ENCODE measurements at regions not wholly inside any gene's neighbourhood (a gene's known extent, or its start where the extent isn't known, plus 50 kb on each side); places are given as distances from the start of the nearest gene placed in this dataset.

DNA sequence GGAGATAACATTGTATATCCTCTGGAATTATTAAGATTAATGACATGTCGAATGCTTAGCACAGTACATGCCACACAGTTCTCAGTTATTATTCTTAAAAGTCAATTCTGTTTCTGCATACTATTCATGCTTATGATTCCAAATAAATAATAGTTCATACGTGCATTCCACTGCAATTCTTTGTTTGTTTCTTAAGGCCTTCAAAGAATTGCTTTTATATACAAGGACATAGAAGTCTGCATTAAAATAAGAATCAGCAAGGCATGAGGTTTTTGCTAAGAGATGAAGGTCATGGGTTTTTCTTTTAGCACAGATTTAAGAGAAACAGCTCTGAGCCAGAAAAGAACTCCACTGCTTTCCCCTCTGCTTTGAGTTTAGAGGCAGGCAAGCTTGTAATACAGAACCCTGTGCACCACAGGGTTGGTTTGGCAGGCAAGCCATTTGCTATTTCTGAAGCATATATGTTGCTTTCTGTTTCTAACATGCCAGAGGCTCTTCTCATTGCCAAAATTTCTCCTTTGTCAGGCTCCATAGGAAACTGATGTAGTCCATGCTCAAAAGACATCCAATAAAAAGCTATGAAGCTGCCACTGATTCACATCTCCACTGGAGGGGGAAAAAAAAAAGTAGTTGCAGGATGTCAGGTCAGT, 420.6 kb upstream of the TYRP1 start:
- ChIA-PET POLR2A (no interaction called here), CTCF (no interaction called here)
- TF ChIP-seq, protein P1, sequence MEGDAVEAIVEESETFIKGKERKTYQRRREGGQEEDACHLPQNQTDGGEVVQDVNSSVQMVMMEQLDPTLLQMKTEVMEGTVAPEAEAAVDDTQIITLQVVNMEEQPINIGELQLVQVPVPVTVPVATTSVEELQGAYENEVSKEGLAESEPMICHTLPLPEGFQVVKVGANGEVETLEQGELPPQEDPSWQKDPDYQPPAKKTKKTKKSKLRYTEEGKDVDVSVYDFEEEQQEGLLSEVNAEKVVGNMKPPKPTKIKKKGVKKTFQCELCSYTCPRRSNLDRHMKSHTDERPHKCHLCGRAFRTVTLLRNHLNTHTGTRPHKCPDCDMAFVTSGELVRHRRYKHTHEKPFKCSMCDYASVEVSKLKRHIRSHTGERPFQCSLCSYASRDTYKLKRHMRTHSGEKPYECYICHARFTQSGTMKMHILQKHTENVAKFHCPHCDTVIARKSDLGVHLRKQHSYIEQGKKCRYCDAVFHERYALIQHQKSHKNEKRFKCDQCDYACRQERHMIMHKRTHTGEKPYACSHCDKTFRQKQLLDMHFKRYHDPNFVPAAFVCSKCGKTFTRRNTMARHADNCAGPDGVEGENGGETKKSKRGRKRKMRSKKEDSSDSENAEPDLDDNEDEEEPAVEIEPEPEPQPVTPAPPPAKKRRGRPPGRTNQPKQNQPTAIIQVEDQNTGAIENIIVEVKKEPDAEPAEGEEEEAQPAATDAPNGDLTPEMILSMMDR (IDR thresholded peaks at IDR 0.05; ENCODE audit: low read depth, low read length): no peak
- no peak overlapping the region for H3K27ac ChIP-seq (ENCODE audit: low read depth, low read length)
- no peak overlapping the region for H3K4me3 ChIP-seq (ENCODE audit: low read depth, low read length)
- peaks cover 5% of the 10 kb centered on the region; the same call in 1 of the 2 replicates for H3K9me3 ChIP-seq (ENCODE audit: control insufficient read depth, insufficient read depth, low read length)
- no peaks in the 10 kb centered on the region for H3K27me3 ChIP-seq (ENCODE audit: control insufficient read depth, insufficient read depth, low read length)
- DNase-seq (ENCODE audit: low read depth, low spot score): no peak

DNA sequence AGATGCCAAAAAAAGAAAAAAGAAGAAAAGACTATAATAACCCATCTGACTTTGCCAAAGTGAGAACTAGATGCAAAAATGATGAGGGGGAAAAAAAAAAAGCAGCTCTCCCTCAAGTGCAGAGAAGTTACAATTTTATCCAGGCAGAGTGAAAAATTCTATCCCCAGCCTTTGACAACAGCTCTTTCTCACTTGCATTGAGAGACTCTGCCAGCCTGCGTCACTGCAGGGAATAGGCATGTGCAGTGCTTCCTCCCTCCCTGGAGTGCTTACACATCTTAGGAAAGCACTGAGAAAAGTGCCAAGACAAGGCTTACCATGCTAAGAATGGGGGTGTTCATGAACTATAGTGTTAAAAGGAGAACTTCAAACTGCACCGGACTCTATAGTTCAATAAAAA, 418.6 kb upstream of the TYRP1 start:
- no peak overlapping the region for H3K27ac ChIP-seq (ENCODE audit: low read depth, low read length)
- ChIA-PET POLR2A (no interaction called here), CTCF (no interaction called here)
- H3K4me3 ChIP-seq (ENCODE audit: low read depth, low read length): no peak overlapping the region
- no peak for DNase-seq (ENCODE audit: low read depth, low spot score)
- TF ChIP-seq, protein P1 (IDR thresholded peaks at IDR 0.05; ENCODE audit: low read depth, low read length): no peak
- peaks cover 10% of the 10 kb centered on the region for H3K9me3 ChIP-seq (ENCODE audit: control insufficient read depth, insufficient read depth, low read length)
- no peaks in the 10 kb centered on the region for H3K27me3 ChIP-seq (ENCODE audit: control insufficient read depth, insufficient read depth, low read length)

DNA sequence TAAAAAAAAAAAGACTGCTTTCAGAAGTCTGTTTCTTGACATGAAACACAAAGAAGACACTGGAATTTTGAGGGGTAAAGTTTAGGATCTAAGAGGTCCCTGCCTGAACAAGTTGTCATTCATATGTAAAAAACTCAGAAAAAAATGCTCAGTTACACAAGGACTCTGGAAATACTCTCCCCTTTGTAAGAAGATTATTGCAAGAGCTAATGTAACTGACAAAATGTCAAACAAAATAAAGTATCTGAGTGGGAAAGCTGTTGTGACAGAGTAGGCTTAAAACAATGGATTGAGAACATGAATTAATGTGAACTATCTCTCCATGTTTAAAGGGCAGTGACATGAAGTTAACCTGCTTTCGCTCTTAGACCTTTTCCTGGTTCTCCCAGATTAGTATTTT, 416.7 kb upstream of the TYRP1 start:
- no peak overlapping the region for H3K4me3 ChIP-seq (ENCODE audit: low read depth, low read length)
- H3K27ac ChIP-seq (ENCODE audit: low read depth, low read length): no peak overlapping the region
- ChIA-PET POLR2A (no interaction called here), CTCF (no interaction called here)
- no peaks in the 10 kb centered on the region for H3K27me3 ChIP-seq (ENCODE audit: control insufficient read depth, insufficient read depth, low read length)
- peaks cover 11% of the 10 kb centered on the region for H3K9me3 ChIP-seq (ENCODE audit: control insufficient read depth, insufficient read depth, low read length)
- TF ChIP-seq, protein P1 (IDR thresholded peaks at IDR 0.05; ENCODE audit: low read depth, low read length): no peak
- DNase-seq (ENCODE audit: low read depth, low spot score): no peak

DNA sequence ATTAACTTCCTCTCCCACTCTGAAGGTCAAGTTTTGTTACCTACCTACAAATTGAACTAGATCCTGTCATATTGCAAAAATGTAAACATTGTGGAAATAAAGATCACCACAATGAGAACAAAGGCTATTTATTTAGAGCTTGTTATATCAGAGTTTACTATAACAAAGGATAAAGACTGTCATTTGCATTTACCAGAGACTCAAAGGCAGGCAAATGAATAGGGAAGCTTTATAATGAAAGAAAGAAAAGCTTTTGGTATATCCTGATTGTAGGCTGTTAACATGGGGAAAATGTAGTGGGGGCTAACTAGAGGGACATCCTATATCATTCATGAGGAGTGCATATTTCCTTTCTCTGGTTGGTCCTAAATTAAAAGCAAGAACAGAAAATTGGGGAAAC, 403.5 kb upstream of the TYRP1 start:
- H3K4me3 ChIP-seq (ENCODE audit: low read depth, low read length): no peak overlapping the region
- H3K9me3 ChIP-seq (ENCODE audit: control insufficient read depth, insufficient read depth, low read length): peaks cover 11% of the 10 kb centered on the region
- TF ChIP-seq, protein P1 (IDR thresholded peaks at IDR 0.05; ENCODE audit: low read depth, low read length): no peak
- no peak overlapping the region for H3K27ac ChIP-seq (ENCODE audit: low read depth, low read length)
- no peaks in the 10 kb centered on the region for H3K27me3 ChIP-seq (ENCODE audit: control insufficient read depth, insufficient read depth, low read length)
- ChIA-PET POLR2A (no interaction called here), CTCF (interaction anchor here (0.6 kb wide), 1 partner anchor 10 kb away, joined by 3 read pairs; no protein-coding TSS in a partner anchor)
- DNase-seq (ENCODE audit: low read depth, low spot score): no peak

DNA sequence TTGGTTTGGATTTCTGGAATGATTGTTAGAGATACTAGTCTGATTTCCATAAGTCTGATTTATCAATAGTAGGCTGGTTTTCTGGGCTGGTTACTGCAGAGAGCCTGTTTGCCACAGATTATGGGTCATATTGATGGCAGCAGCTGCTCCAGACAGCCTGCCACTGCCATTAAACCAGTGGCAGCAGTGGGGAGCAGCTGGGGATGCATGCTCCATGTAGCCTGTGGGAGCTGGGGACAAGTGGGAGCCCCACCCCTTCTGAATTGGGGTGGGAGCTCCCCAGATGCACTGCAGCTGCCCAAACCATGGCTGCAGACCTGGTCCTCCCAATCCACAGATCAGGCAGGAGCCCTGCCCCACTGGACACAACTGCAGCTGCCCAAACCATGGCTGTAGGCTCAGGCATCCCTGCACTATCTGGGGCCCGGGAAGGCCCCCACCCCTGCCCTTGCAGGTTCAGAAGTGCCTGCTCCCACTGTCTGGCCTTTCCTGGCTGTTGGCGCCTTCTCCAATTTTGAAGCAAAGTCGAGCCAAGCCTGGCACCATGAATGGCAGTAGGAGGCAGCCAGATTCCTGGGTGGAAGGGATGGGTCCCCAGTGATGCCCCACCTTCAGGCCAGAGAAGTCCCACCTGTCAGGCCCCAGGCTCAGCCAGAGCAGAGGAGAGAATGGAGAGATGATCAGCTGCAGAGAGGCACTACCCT, 402.9 kb upstream of the TYRP1 start:
- H3K27ac ChIP-seq (ENCODE audit: low read depth, low read length): no peak overlapping the region
- no peak overlapping the region for H3K4me3 ChIP-seq (ENCODE audit: low read depth, low read length)
- no peak for DNase-seq (ENCODE audit: low read depth, low spot score)
- H3K9me3 ChIP-seq (ENCODE audit: control insufficient read depth, insufficient read depth, low read length): peaks cover 11% of the 10 kb centered on the region
- TF ChIP-seq, protein P1 (IDR thresholded peaks at IDR 0.05; ENCODE audit: low read depth, low read length): no peak
- H3K27me3 ChIP-seq (ENCODE audit: control insufficient read depth, insufficient read depth, low read length): no peaks in the 10 kb centered on the region
- ChIA-PET POLR2A (no interaction called here), CTCF (interaction anchor here (0.6 kb wide), 1 partner anchor 11 kb away, joined by 3 read pairs; no protein-coding TSS in a partner anchor)
